ENCODE measurements at regions not wholly inside any gene's neighbourhood (a gene's known extent, or its start where the extent isn't known, plus 50 kb on each side); places are given as distances from the start of the nearest gene placed in this dataset.
"Not testable (repeated sequence)": the region's sequence is repeated elsewhere in the genome, so short reads cannot be mapped to it uniquely, and the experiment has no call there.

- Histone ChIP-seq H3K27ac (peak overlapping the region in 1 of 2 donors; percentile 45), H3K27me3 (no peaks in the 10 kb centered on the region), H3K36me3 (no peaks in the 10 kb centered on the region), H3K4me1 (ENCODE audit: insufficient read depth) (peaks cover 7% of the 10 kb centered on the region), H3K4me3 (no peak overlapping the region), H3K9me3 (no peaks in the 10 kb centered on the region)
- DNase-seq: peak; percentile 84 to 89 (median 85)
- TF ChIP-seq POLR2A (IDR thresholded peaks at IDR 0.05) (no peak), CTCF (IDR thresholded peaks at IDR 0.05) (no peak)
- 12 to 18% (median 16%) methylated on average over 12 of the region's 12 CpGs for WGBS, 3 donors
- intact Hi-C loops (cut with DNase I): no loop called here
Measured at GRCh38 chr4:7134737-7135388, 57.5 kb upstream of the SORCS2 start.

- H3K36me3 ChIP-seq; intact Hi-C loops (cut with DNase I); DNase-seq; H3K4me3 ChIP-seq; H3K9me3 ChIP-seq; H3K27me3 ChIP-seq; H3K4me1 ChIP-seq (ENCODE audit: insufficient read depth): not testable (repeated sequence)
- peak overlapping the region in 1 of 2 donors; percentile 45 for H3K27ac ChIP-seq
- 56 to 72% (median 59%) methylated on average over 4 of the region's 4 CpGs for WGBS, 3 donors
Measured at GRCh38 chr4:7133818-7134650, 58.3 kb upstream of the SORCS2 start.

- 87 to 97% (median 90%) methylated on average over 4 of the region's 4 CpGs for WGBS, 3 donors
- H3K4me1 ChIP-seq (ENCODE audit: insufficient read depth): peaks cover 7% of the 10 kb centered on the region
- no peak overlapping the region for H3K4me3 ChIP-seq
- no peaks in the 10 kb centered on the region for H3K36me3 ChIP-seq
- no peaks in the 10 kb centered on the region for H3K27me3 ChIP-seq
- no peak for TF ChIP-seq POLR2A (IDR thresholded peaks at IDR 0.05)
- no peak for TF ChIP-seq CTCF (IDR thresholded peaks at IDR 0.05)
- no peak for TF ChIP-seq EP300 (IDR thresholded peaks at IDR 0.05)
- intact Hi-C loops (cut with DNase I): no loop called here
- DNase-seq: no peak
- no peaks in the 10 kb centered on the region for H3K9me3 ChIP-seq
- no peak overlapping the region for H3K27ac ChIP-seq
Measured at GRCh38 chr4:7132730-7133582, 59.4 kb upstream of the SORCS2 start.

GRCh38 chr4:7132249-7132648 is 60.1 kb upstream of the SORCS2 start:
- H3K27me3 ChIP-seq: no peaks in the 10 kb centered on the region
- intact Hi-C loops (cut with DNase I): no loop called here
- no peak for TF ChIP-seq POLR2A (IDR thresholded peaks at IDR 0.05)
- no peak for TF ChIP-seq EP300 (IDR thresholded peaks at IDR 0.05)
- TF ChIP-seq CTCF (IDR thresholded peaks at IDR 0.05): no peak
- DNase-seq: no peak
- no peaks in the 10 kb centered on the region for H3K36me3 ChIP-seq
- no peaks in the 10 kb centered on the region for H3K9me3 ChIP-seq
- WGBS, 3 donors: 84 to 86% (median 85%) methylated on average over 11 of the region's 11 CpGs
- peaks cover 7% of the 10 kb centered on the region for H3K4me1 ChIP-seq (ENCODE audit: insufficient read depth)
- H3K4me3 ChIP-seq: no peak overlapping the region
- no peak overlapping the region for H3K27ac ChIP-seq
